MV-4-11 (cell line): ENCODE measurements at regions not wholly inside any gene's neighbourhood (a gene's known extent, or its start where the extent isn't known, plus 50 kb on each side); places are given as distances from the start of the nearest gene placed in this dataset.
"Not testable (repeated sequence)": the region's sequence is repeated elsewhere in the genome, so short reads cannot be mapped to it uniquely, and the experiment has no call there.

Experiments used
- DNase-seq: peaks from one replicate; lab custom pipeline; 2025; lab: John Stamatoyannopoulos, UW

DNA sequence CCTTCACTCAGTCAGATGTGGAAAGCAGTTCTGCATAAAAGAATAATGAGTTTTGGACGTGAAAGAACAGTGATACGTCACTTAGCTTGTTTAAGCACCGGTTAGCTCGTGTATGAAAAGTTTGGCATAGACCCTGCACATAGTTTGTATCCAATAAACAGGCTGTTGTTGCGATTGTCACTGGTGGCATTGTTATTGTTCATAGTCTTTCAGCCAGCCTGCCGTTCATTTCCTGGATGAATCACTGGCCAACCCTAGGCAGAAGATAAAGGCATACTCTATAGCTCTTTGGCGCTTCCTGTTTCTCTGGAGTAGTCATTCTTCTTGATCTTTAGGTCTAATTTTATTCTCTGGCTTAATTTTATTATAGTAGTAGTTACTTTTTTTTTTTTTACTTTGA, 57.8 kb upstream of the ANKRD30A start:
- DNase-seq = no peak

- DNase-seq = not testable (repeated sequence)
These were observed 63.1 kb upstream of the ANKRD30A start for GRCh38 chr10:37062296-37062695.

GRCh38 chr10:37057261-37057660, 68.1 kb upstream of the ANKRD30A start:
- no peak for DNase-seq

DNA sequence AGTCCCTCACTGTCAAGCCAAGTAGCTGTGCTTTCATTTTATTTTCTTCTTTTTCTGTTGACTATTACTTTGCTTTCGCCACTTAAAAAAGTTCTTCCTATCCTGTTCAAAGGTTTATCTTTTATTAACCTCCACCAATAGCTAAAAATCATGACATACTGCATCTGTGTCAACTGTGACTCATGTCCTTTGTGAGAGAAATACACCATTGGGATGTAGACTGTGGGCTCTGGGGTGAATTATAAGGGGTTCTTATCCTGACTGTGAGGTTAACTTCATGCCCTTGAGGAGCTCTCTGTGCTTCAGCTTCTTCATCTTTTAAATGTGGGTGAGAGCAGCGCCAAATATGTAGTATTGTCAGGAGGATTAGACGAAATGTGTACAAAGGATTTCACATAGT, 71.9 kb upstream of the ANKRD30A start:
- no peak for DNase-seq

DNA sequence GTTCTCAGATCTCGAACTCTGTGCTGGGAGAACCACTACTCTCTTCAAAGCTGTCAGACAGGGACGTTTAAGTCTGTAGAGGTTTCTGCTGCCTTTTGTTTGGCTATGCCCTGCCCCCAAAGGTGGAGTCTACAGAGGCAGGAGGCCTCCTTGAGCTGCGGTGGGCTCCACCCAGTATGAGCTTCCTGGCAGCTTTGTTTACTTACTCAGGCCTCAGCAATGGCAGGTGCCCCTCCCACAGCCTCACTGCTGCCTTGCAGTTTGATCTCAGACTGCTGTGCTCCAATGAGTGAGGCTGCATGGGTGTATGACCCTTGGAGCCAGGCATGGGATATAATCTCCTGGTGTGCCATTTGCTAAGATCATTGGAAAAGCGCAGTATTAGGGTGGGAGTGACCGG, 75.4 kb upstream of the ANKRD30A start:
- DNase-seq = not testable (repeated sequence)

DNA sequence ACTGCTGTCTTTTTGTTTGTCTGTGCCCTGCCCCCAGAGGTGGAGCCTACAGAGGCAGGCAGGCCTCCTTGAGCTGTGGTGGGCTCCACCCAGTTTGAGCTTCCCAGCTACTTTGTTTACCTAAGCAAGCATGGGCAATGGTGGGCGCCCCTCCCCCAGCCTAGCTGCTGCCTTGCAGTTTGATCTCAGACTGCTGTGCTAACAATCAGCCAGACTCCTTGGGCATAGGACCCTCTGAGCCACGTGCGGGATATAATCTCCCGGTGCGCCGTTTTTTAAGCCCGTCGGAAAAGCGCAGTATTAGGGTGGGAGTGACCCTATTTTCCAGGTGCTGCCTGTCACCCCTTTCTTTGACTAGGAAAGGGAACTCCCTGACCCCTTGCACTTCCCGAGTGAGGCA, 81.1 kb upstream of the ANKRD30A start:
- DNase-seq = not testable (repeated sequence)

DNA sequence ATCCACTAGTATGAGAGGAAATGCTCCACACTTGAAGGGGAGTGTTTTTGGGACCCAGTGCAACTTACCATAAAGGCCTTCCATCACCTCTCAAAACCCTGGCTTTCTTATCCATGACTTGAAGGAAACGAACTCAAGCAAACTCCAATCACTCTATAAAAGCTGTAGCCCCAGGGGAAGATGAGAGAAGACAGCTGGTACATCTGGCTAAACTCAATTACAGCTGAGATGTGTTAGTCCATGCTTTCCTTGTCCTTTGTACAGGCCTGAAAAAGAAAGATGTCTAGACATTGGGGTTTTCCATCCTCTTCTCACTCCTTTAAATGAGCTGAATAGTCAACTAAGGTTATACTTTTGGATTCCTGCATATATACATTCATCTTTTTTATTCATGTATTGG, 89.5 kb upstream of the ANKRD30A start:
- no peak for DNase-seq

GRCh38 chr10:37015498-37015897, 109.9 kb upstream of the ANKRD30A start:
- DNase-seq = no peak

GRCh38 chr10:37010741-37011140, 114.7 kb upstream of the ANKRD30A start:
- no peak for DNase-seq

GRCh38 chr10:37008276-37008675, 117.1 kb upstream of the ANKRD30A start:
- DNase-seq = not testable (repeated sequence)

GRCh38 chr10:37003126-37003525, 122.3 kb upstream of the ANKRD30A start:
- no peak for DNase-seq

DNA sequence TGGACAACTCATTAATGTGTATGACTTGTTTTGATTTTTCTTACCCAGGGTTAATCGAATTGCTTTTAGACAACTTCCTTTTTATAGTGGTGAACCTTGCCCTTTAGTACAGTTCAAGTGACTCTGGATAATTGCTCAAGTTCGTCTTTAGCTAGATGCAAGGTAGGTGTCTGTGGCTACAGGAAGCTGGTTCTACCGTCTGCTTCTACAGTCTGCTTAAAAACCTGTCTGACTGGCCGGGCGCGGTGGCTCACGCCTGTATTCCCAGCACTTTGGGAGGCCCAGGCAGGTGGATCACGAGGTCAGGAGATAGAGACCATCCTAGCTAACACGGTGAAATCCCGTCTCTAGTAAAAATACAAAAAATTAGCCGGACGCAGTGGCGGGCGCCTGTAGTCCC, 129.6 kb upstream of the ANKRD30A start:
- DNase-seq = not testable (repeated sequence)

GRCh38 chr10:36994886-36995285, 130.5 kb upstream of the ANKRD30A start:
- DNase-seq = no peak

DNA sequence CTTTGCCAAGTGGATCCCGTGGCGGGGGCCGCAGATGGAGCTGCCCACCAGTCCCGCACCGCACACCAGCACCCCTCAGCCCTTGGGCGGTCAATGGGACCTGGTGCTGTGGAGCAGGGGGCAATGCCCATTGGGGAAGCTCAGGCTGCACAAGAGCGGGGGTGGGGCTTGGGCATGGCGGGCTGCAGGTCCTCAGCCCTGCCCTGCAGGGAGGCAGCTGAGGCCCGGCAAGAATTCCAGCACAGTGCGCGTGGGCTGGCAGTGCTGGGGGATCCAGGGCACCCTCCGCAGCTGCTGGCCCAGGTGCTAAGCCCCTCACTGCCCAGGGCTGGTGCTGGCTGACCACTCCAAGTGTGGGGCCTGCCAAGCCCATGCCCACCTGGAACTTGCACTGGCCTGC, 136.2 kb upstream of the ANKRD30A start:
- DNase-seq = no peak

DNA sequence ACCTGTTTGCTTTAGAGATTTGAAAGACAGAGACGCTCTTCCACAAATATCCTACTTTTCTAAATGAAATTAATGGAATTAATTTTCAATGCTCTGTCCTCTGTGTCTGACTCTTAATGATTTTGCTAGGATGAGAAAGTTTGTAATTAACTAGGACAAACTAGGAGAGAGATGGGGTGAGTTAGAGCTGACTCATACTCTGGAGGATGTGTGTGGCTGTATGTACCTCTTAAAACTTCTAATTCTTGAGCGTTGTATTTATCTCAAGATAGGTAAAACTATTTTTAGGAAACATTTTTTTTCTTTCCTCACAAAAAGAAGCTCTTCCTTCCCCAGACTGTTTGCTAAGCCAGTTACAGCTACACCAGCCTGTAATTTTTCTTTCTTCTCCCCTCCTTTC, 178.8 kb upstream of the ANKRD30A start:
- no peak for DNase-seq

GRCh38 chr10:36943544-36943943, 181.9 kb upstream of the ANKRD30A start:
- DNase-seq = no peak

GRCh38 chr10:36942616-36943015, 182.8 kb upstream of the ANKRD30A start:
- no peak for DNase-seq

- no peak for DNase-seq
These were observed 222.4 kb upstream of the ANKRD30A start for GRCh38 chr10:36903040-36903439.

GRCh38 chr10:36899652-36900051, 225.7 kb upstream of the ANKRD30A start:
- DNase-seq = no peak

GRCh38 chr10:36888925-36889573, 236.3 kb upstream of the ANKRD30A start:
- peak; percentile 47 for DNase-seq

DNA sequence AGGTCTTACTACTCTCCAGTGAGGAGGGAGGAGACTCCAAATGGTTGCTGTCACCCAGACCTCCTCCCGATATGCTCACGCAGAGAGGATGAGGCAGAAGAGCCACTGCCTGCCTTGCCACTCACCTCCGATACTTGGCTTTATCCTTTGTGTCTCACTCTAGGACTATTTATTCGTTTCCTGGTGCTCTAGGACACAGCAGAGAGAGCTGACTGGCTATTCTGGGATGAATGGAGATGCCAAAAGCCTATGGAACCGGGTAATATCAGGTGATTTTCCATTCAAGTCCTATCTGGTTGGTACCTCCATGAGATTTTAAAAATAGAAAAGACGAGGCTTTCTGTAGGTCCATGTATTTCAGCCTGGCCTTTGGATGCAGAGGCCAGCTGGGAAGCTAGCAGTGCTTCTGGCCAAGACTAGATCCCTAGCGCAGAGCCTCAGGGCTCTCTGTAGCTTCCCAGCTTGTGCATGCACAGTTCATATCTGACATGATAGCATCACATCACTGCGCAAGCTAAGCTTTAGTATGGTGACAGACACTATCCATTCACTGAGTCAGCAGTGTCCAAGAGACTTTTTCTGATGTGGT, 239.0 kb upstream of the ANKRD30A start:
- DNase-seq = no peak

DNA sequence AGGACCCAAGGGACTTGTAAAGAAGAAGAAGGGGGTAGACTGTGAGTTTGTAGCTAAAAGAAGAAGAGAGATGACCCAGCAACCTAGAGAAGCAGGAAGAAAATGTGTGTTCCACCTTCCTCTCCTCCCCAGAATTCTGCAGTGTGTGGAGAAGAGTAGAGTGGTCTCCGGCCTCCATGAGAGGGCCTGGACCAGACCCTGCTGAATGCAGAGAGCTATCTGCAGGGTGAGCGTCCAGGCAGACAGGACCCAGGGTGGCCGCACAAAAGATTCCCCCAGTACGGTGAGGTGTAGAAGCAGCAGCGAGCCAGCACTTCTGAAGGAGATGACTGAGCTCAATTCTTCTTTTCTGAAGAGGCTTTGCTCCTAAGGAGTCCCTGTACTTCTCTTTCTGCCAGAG, 239.7 kb upstream of the ANKRD30A start:
- DNase-seq = no peak

GRCh38 chr10:36882781-36883180, 242.6 kb upstream of the ANKRD30A start:
- DNase-seq = no peak

- DNase-seq = no peak
These were observed 244.5 kb upstream of the ANKRD30A start for GRCh38 chr10:36880898-36881297.
